Stimulated activated CD4-positive, alpha-beta T cell treated with anti-CD3 and anti-CD28 coated beads, TNF-alpha, amount 100 ng/mL, for 1 hour (primary cell): ENCODE measurements at regions not wholly inside any gene's neighbourhood (a gene's known extent, or its start where the extent isn't known, plus 50 kb on each side); places are given as distances from the start of the nearest gene placed in this dataset.
"Not testable (repeated sequence)": the region's sequence is repeated elsewhere in the genome, so short reads cannot be mapped to it uniquely, and the experiment has no call there.

Experiments
- DNase-seq, 3 donors: peaks; one replicate each; pipeline ENCODE4 v3.0.0-alpha.2; 2020; ENCODE audit warnings: low read depth in 3 of 3, low spot score in 1 of 3

GRCh38 chr6:85357651-85358050 lies 92.2 kb upstream of the NT5E start:
- DNase-seq: no peak

GRCh38 chr6:85356743-85357142 lies 93.1 kb upstream of the NT5E start:
- DNase-seq: not testable (repeated sequence)

DNA sequence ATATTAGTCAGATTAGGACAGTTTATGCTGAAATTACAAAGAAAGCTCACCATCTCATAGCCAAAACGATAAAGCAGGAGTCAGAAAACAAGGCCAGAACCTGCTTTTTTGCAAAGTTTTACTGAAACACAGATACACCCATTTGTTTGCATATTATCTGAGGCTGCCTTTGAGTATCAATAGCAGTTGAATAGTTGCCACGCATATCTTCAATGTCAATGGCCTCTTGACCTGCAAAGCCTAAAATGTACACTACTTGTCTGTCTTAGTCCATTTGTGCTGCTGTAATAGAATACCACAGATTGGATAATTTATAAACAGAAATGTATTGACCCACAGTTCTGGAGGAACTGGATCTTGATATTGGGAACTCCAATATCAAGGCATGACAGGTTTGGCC lies 94.1 kb upstream of the NT5E start:
- DNase-seq: no peak

DNA sequence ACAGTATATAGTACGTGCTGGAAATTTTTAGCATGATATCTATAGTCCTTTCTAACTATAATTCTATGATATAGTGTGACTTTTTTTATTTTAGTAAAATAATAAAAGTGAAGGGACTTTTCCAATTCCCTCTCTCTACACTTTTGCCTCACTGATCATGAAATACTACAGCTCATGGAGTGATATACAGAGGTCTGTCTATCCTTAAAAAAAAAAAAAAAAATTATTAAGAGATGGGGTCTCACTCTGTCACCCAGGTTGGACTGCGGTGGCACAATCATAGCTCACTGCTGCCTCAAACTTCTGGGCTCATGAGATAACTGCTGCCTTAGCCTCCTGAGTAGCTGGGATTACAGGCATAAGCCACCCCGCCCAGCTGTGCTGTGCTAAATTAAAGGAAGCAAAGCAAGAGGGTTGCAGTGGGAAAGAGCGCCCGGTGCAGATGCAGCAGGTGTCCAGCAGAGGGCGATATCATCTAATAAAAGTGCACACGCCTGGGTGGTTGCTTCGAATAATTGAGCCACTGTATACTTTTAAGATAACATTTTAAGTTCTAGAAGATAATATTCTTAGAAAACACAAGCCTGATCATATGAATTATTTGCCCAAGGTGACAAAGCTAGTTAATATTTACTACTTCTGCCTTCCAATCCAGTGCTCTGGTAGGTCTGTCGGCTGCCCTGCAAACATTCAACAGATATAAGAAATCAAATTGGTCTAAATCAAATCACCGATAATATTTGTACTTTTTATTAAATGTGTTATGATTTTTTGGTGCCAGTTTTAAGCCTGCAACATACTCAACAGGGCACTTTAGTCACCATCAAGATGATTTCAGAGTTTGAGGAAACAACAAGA lies 94.9 kb upstream of the NT5E start:
- peak in 2 of 3 donors; percentile 22 to 35 for DNase-seq

- no peak for DNase-seq
These were observed 96.9 kb upstream of the NT5E start for GRCh38 chr6:85353012-85353411.

GRCh38 chr6:85348643-85349042 lies 101.2 kb upstream of the NT5E start:
- no peak for DNase-seq

DNA sequence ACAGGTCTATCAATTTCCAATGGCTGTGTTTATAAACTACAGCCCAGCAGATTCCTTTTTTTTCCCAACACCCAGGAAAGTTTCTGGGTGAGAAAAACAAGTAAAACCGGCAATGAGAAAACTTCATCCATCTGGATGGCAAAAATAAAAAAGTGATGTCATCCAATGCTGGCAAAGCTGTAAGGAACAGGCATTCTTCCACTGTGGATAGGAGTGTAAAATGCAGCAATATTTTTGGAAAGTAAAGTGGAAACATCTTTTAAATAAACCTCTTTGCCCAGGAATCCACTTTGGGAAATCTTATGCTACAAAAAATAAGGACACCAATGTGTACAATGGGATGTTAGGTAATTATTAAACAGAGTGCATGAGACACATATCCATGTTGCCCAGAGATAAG lies 102.1 kb upstream of the NT5E start:
- no peak for DNase-seq

- no peak for DNase-seq
These were observed 103.7 kb upstream of the NT5E start for GRCh38 chr6:85346196-85346595.

GRCh38 chr6:85344996-85345395 lies 104.9 kb upstream of the NT5E start:
- DNase-seq: no peak

DNA sequence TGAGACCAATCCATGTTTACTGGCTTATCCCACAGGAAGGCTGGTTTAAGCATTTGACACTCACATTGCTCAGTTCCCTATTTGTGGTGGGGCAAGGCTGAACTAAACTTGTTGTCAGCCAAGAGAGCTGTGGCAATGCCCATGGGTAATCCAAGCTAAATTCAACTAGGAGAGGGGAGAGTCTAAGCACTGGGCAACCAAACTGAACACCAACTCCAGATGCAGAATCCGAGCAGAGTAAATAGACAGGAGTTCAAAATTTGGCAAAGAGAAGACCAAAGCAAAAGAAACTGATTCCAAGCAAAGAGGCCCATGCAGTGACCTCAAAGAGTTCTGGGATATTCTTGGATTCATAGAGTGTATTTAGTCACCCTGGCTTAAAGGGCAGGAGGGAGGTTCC lies 106.5 kb upstream of the NT5E start:
- DNase-seq: no peak

DNA sequence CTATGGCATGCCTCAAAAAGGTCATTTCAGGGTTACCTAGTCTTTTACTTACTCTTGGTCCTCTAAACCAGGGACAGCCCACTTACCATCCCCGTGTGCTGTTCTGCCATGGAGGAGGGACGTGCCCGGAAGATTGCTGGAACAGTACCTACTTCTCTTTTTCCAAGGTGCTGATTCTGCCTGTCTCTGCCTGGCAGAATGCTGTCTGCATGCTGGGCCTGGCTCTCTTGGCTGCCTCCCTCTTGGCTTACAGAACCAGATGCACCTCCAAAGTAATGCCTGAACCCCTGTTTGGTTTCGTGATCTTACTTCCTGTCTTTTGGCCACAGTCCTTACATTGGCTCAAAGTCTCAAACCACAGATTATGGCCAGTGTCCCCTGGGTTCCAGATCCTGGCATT lies 120.7 kb upstream of the NT5E start:
- no peak for DNase-seq

DNA sequence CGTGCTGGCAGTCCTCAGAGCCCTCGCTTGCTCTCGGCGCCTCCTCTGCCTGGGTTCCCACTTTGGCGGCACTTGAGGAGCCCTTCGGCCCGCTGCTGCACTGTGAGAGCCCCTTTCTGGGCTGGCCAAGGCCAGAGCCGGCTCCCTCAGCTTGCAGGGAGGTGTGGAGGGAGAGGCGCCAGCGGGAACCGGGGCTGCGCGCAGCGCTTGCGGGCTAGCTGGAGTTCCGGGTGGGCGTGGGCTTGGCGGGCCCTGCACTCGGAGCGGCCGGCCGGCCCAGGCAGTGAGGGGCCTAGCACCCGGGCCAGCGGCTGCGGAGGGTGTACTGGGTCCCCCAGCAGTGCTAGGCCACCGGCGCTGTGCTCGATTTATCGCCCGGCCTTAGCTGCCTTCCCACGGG lies 124.1 kb upstream of the NT5E start:
- not testable (repeated sequence) for DNase-seq

DNA sequence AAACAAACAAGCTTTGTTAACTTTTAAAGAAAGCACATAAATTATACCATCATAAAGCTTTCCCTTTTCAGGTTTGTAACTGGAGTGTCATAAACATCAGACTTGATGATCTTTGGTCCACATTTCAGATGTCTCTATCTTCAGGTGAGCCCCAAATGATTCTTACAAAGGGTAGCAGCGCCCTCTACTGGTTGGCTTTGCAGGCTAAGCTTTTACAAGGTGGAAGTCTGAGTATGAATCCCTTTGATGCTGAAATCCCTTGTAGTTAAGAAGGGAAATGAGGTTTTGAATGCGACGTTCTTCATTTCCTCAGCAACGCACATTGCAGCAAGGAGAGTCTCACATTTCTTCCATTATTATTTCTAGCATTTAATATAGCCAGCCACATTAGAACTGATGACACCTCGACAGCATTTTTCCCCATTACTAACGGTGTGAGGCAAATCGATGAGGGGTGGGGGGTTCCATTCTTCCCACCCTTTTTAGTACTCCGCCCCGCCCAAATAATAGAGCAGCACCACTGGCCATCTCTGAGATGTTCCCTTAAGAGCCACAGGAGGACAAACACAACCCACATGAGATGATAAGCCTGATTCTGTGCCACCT lies 126.3 kb upstream of the NT5E start:
- DNase-seq: peak; percentile 9 to 33 (median 16)

GRCh38 chr6:85322446-85323105 lies 127.3 kb upstream of the NT5E start:
- DNase-seq: no peak

- DNase-seq: no peak
These were observed 128.0 kb upstream of the NT5E start for GRCh38 chr6:85321906-85322305.

- no peak for DNase-seq
These were observed 135.3 kb upstream of the NT5E start for GRCh38 chr6:85314586-85314985.

DNA sequence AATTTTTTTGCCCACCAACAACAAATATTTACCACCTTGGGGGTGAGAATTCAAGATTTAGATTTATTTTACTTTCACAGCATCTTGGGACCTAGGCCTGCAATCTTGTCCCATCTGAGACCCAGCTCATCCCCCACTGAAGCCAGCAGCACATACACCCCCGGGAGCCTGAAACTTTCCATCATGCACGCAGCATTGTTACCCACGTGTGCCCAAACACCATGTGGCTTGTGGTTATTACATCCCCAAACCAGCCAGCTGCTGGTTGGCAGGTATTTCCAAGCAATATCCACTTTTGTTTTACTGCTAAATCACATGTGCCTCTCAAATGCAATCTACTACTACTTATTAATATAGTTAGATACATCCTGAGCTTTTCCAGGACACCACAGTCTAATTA lies 149.3 kb upstream of the NT5E start:
- no peak for DNase-seq

GRCh38 chr6:85298553-85298952 lies 151.3 kb upstream of the NT5E start:
- no peak for DNase-seq

- DNase-seq: no peak
These were observed 158.6 kb upstream of the NT5E start for GRCh38 chr6:85291326-85291725.

- no peak for DNase-seq
These were observed 162.2 kb upstream of the NT5E start for GRCh38 chr6:85287654-85288053.

DNA sequence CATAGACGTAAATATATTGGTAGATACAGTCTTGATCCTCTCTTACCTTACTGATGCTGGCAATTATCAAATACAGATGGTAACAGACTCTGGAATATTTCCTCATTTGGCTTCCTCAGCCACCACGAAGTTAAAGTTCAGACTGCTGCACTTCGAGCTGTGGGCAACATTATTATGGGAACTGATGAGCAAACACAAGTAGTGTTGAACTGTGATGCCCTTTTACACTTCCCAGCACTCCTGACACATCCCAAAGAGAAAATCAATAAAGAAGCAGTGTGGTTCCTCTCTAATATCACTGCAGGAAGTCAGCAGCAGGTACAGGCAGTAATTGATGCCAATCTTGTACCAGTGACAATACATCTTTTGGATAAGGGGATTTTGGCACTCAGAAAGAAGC lies 162.7 kb upstream of the NT5E start:
- DNase-seq: no peak

- DNase-seq: not testable (repeated sequence)
These were observed 163.4 kb upstream of the NT5E start for GRCh38 chr6:85286507-85286906.
